NT2/D1 (cell line): ENCODE measurements at regions not wholly inside any gene's neighbourhood (a gene's known extent, or its start where the extent isn't known, plus 50 kb on each side); places are given as distances from the start of the nearest gene placed in this dataset.

Experiments used
- SUZ12 ChIP-seq: IDR thresholded peaks from 2 replicates; pipeline ENCODE4 v1.6.1; 2011; ENCODE audit not compliant: insufficient read length, insufficient read depth; ENCODE audit errors: extremely low read depth
- YY1 ChIP-seq: IDR thresholded peaks from 2 replicates; pipeline ENCODE4 v1.6.1; 2011; ENCODE audit not compliant: insufficient read length, insufficient read depth
- ZNF274 ChIP-seq: IDR thresholded peaks from 2 replicates; pipeline ENCODE4 v1.6.1; 2011; ENCODE audit warnings: mild to moderate bottlenecking, low read depth, low read length

- TF ChIP-seq ZNF274 = no peak
- no peak for TF ChIP-seq YY1
- no peak for TF ChIP-seq SUZ12
Measured at GRCh38 chr10:131743190-131744151, 157.3 kb upstream of the PPP2R2D start.
